K562 (cell line): ENCODE measurements at regions not wholly inside any gene's neighbourhood (a gene's known extent, or its start where the extent isn't known, plus 50 kb on each side); places are given as distances from the start of the nearest gene placed in this dataset.

ENCODE experiments used
- ATAC-seq: fragments of 200-7000 bp; cut with Tn5 transposase; 3 replicates; pipeline ENCODE4 v1.9.1; 2020; ENCODE audit warnings: moderate library complexity
- BruUV-seq: library from RNA; stranded (reverse); fragments of 400-500 nt; replicated peaks from 2 replicates; lab custom pipeline; 2021; lab: Mats Ljungman, UMichigan
- CTCF ChIA-PET: fragments of 300-600 bp; formaldehyde crosslinking; extraction: SDS; loops from one replicate; lab custom pipeline; 2021; ENCODE audit warnings: low intra/inter-chr PET ratio; lab: Yijun Ruan, JAX
- POLR2A ChIA-PET: fragments of 300-600, 350-650 bp; sonication (Branson Sonifier 250); formaldehyde crosslinking; extraction: SDS; loops from one replicate; lab custom pipeline; 2021; ENCODE audit warnings: antibody characterized with exemption, inconsistent platforms; lab: Yijun Ruan, JAX
- DNase-seq, 4 experiments: peaks; one replicate each; pipeline versions ENCODE4 v3.0.0 to v3.0.0-alpha.2; 2011 to 2018; ENCODE audit warnings: low spot score in 3 of 4, mixed read lengths in 3 of 4; ENCODE audit errors: extremely low read depth in 1 of 4
- FAIRE-seq: peaks from 2 replicates; lab custom pipeline; 2011; peaks lifted over from hg19 to GRCh38; lab: Jason Lieb, UNC
- H2AFZ ChIP-seq: 2 replicates; pipeline ENCODE4 v1.6.0; 2011; ENCODE audit warnings: low read depth, low read length, control low read depth, inconsistent platforms
- H3K27ac ChIP-seq: fragments of 200-600 bp; 3 replicates; pipeline ENCODE4 v1.8.0; 2011; ENCODE audit warnings: low read depth, mild to moderate bottlenecking, control low read depth, inconsistent platforms, low read length, moderate library complexity, mixed read lengths; ENCODE audit errors: extremely low read depth
- H3K27me3 ChIP-seq, 2 experiments: fragments of 300-600 bp in 1 of 2; 2 replicates in 1 of 2; 3 replicates in 1 of 2; pipeline versions ENCODE4 v1.6.0 to v1.8.0; 2011; ENCODE audit warnings: inconsistent platforms in 2 of 2, low read length in 2 of 2, mild to moderate bottlenecking in 1 of 2, mixed read lengths in 1 of 2, moderate library complexity in 1 of 2; ENCODE audit not compliant: control insufficient read depth in 2 of 2, insufficient read depth in 2 of 2
- H3K36me3 ChIP-seq: fragments of 300-600 bp; 3 replicates; pipeline ENCODE4 v1.8.0; 2011; ENCODE audit warnings: mild to moderate bottlenecking, low read length, inconsistent platforms; ENCODE audit not compliant: control insufficient read depth, insufficient read depth
- H3K4me1 ChIP-seq, 2 experiments: fragments of 200-600 bp in 1 of 2; replicated peaks in 1 of 2; 2 replicates in 1 of 2; 3 replicates in 1 of 2; pipeline versions ENCODE4 v1.5.1 to v1.8.0; 2011; ENCODE audit warnings: inconsistent platforms in 2 of 2, low read length in 2 of 2, mild to moderate bottlenecking in 1 of 2, mixed read lengths in 1 of 2, moderate library complexity in 1 of 2; ENCODE audit not compliant: control insufficient read depth in 2 of 2, insufficient read depth in 2 of 2
- H3K4me2 ChIP-seq: 2 replicates; pipeline ENCODE4 v1.6.1; 2011; ENCODE audit warnings: low read length, control low read depth, inconsistent platforms, mixed read lengths; ENCODE audit not compliant: insufficient read depth
- H3K4me3 ChIP-seq: fragments of 200-600 bp; sonication (generic), shearing (Covaris generic); 2 replicates; pipeline ENCODE4 v1.5.1; 2016; ENCODE audit warnings: control low read depth, inconsistent platforms
- H3K79me2 ChIP-seq: fragments of 200-600 bp; 3 replicates; pipeline ENCODE4 v1.8.0; 2011; ENCODE audit warnings: low read length, inconsistent platforms; ENCODE audit not compliant: control insufficient read depth, insufficient read depth
- H3K9ac ChIP-seq, 2 experiments: 2 replicates each; pipeline versions ENCODE4 v1.6.0 to v1.6.1; 2011; ENCODE audit warnings: low read depth in 2 of 2, low read length in 2 of 2, control low read depth in 1 of 2, inconsistent platforms in 1 of 2, mild to moderate bottlenecking in 1 of 2, mixed read lengths in 1 of 2; ENCODE audit not compliant: insufficient read depth in 1 of 2
- H3K9me1 ChIP-seq: one replicate; pipeline ENCODE4 v1.6.0; 2011; ENCODE audit warnings: inconsistent platforms, mild to moderate bottlenecking, low read length, moderate library complexity; ENCODE audit not compliant: control insufficient read depth, insufficient read depth
- H3K9me3 ChIP-seq: replicated peaks from 2 replicates; pipeline ENCODE4 v1.5.1; 2011; ENCODE audit warnings: low read depth, low read length, inconsistent platforms; ENCODE audit not compliant: control insufficient read depth, insufficient read depth
- H4K20me1 ChIP-seq: replicated peaks from 2 replicates; pipeline ENCODE4 v1.6.1; 2011; ENCODE audit warnings: low read length, inconsistent platforms, mixed read lengths; ENCODE audit not compliant: control insufficient read depth, insufficient read depth
- ATF1 ChIP-seq, 2 experiments: fragments of 450-650 bp in 1 of 2; IDR thresholded peaks; 2 replicates each; pipeline ENCODE4 v1.6.1; 2016; ENCODE audit warnings: missing compliant biosample characterization in 1 of 2, missing genetic modification characterization in 1 of 2
- ESRRB ChIP-seq: fragments of 250-450 bp; sonication (Bioruptor Pico); IDR thresholded peaks from 2 replicates; pipeline ENCODE4 v1.5.0; 2020; ENCODE audit warnings: mild to moderate bottlenecking, moderate library complexity, borderline replicate concordance
- FOXO4 ChIP-seq: fragments of 450-650 bp; formaldehyde crosslinking; IDR thresholded peaks from 2 replicates; pipeline ENCODE4 v1.4.0; 2020; ENCODE audit warnings: mild to moderate bottlenecking, moderate library complexity
- POLR2H ChIP-seq: IDR thresholded peaks from 2 replicates; pipeline ENCODE4 v1.6.1; 2016; ENCODE audit warnings: missing genetic modification characterization, low read depth, mild to moderate bottlenecking, control low read depth, missing compliant biosample characterization, moderate library complexity
- PRDM10 ChIP-seq: fragments of 450-650 bp; IDR thresholded peaks from 2 replicates; pipeline ENCODE4 v1.6.1; 2018; ENCODE audit not compliant: partially characterized antibody
- ZNF766 ChIP-seq: fragments of 200-800 bp; sonication (Bioruptor generic); conservative IDR thresholded peaks from 2 replicates; pipeline ENCODE4 v1.6.1; 2016; ENCODE audit warnings: missing genetic modification characterization, missing compliant biosample characterization
- WGBS: fragments of 100-300 bp; shearing (Covaris generic); methylation state at CpG from one replicate; pipeline ENCODE4 v1.1.6; 2016; ENCODE audit warnings: low coverage, mixed read lengths; ENCODE audit not compliant: insufficient coverage; ENCODE audit errors: missing lambda C conversion rate; 5-methylcytosine and 5-hydroxymethylcytosine counted together
- in situ Hi-C: fragments of 300-500 bp; cut with MboI; formaldehyde crosslinking; loops from 4 replicates; pipeline ENCODE4 v1.15.0; 2018; ENCODE audit warnings: inconsistent platforms, mixed read lengths
- intact Hi-C: fragments of 100-400 bp; cut with micrococcal nuclease; formaldehyde crosslinking; loops from 2 replicates; pipeline ENCODE4 v1.14.2; 2022

GRCh38 chr13:44274771-44275205 lies 98.8 kb upstream of the SERP2 start:
- ATAC-seq (no peak), DNase-seq (no peak), FAIRE-seq (no peak)
- intact Hi-C loops (no loop called here), in situ Hi-C loops (no loop called here)
- CTCF ChIA-PET: no interaction called here
- Histone ChIP-seq H3K9me3 (no peaks in the 10 kb centered on the region), H3K4me2 (no peak overlapping the region; the same call in 1 of the 2 replicates), H2AFZ (peak overlapping the region; percentile 68), H3K9ac (no peak overlapping the region), H3K4me1 (peaks cover 0 to 35% of the 10 kb centered on the region in 2 experiments; a peak in 4 of 5 replicates), H3K27me3 (no peaks in the 10 kb centered on the region; a peak in 1 of 5 replicates), H3K36me3 (no peaks in the 10 kb centered on the region), H3K27ac (no peak overlapping the region), H4K20me1 (no peaks in the 10 kb centered on the region), H3K79me2 (no peaks in the 10 kb centered on the region), H3K4me3 (no peak overlapping the region), H3K9me1 (no peaks in the 10 kb centered on the region)
- WGBS: 28% methylated on average over 2 of the region's 2 CpGs
- no TSS peak for BruUV-seq
- POLR2A ChIA-PET: no interaction called here
- TF ChIP-seq ESRRB (no peak), ZNF766 (CRISPR knock-in tag) (0 out of 2 replicates have a peak, but pooled peaks have one; percentile 2), ATF1 (CRISPR knock-in tag; IDR thresholded peaks at IDR 0.05) (no peak), ATF1 (tag; IDR thresholded peaks at IDR 0.05) (0 out of 2 replicates have a peak, but pooled peaks have one; percentile 25), FOXO4 (CRISPR knock-in tag) (no peak)

GRCh38 chr13:44275381-44275780 lies 98.2 kb upstream of the SERP2 start:
- Histone ChIP-seq H3K9me1 (no peaks in the 10 kb centered on the region), H3K79me2 (no peaks in the 10 kb centered on the region), H3K9me3 (no peaks in the 10 kb centered on the region), H2AFZ (peak overlapping the region; percentile 68; the same call in 1 of the 2 replicates), H3K27me3 (no peaks in the 10 kb centered on the region; a peak in 1 of 5 replicates), H3K4me2 (no peak overlapping the region), H3K27ac (no peak overlapping the region), H3K36me3 (no peaks in the 10 kb centered on the region), H3K4me3 (no peak overlapping the region), H3K9ac (no peak overlapping the region), H3K4me1 (peaks cover 0 to 35% of the 10 kb centered on the region in 2 experiments; a peak in 4 of 5 replicates), H4K20me1 (no peaks in the 10 kb centered on the region)
- no peak for FAIRE-seq
- DNase-seq: no peak
- no TSS peak for BruUV-seq
- TF ChIP-seq PRDM10: peak; percentile 17
- no peak for TF ChIP-seq POLR2H (tag)
- in situ Hi-C loops: no loop called here
- ChIA-PET POLR2A (interaction anchor here (0.6 kb wide), 1 partner anchor 27 kb away, joined by 3 read pairs; no protein-coding TSS in a partner anchor), CTCF (no interaction called here)
- no peak for ATAC-seq
- intact Hi-C loops: no loop called here
